ENCODE measurements at regions not wholly inside any gene's neighbourhood (a gene's known extent, or its start where the extent isn't known, plus 50 kb on each side); places are given as distances from the start of the nearest gene placed in this dataset.
"Not testable (repeated sequence)": the region's sequence is repeated elsewhere in the genome, so short reads cannot be mapped to it uniquely, and the experiment has no call there.

GRCh38 chr2:63696496-63696895 is 107.7 kb downstream of the MDH1 start:
- no peak for DNase-seq

GRCh38 chr2:63697160-63697559 is 108.4 kb downstream of the MDH1 start:
- no peak for DNase-seq

GRCh38 chr2:63698786-63699548 is 110.2 kb downstream of the MDH1 start:
- peak in 1 of 4 experiments; percentile 0 for DNase-seq

GRCh38 chr2:63699549-63699839 is 110.7 kb downstream of the MDH1 start:
- no peak for DNase-seq

GRCh38 chr2:63700271-63700670 is 111.5 kb downstream of the MDH1 start:
- no peak for DNase-seq

GRCh38 chr2:63701406-63701805 is 112.6 kb downstream of the MDH1 start:
- no peak for DNase-seq

- not testable (repeated sequence) for DNase-seq
These were observed 117.3 kb downstream of the MDH1 start for GRCh38 chr2:63706084-63706483.

GRCh38 chr2:63710732-63711131 is 122.0 kb downstream of the MDH1 start:
- DNase-seq: no peak

- DNase-seq: no peak
These were observed 124.0 kb downstream of the MDH1 start for GRCh38 chr2:63712748-63713147.

GRCh38 chr2:63716146-63716545 is 125.5 kb upstream of the UGP2 start:
- DNase-seq: no peak

GRCh38 chr2:63719052-63719451 is 122.6 kb upstream of the UGP2 start:
- DNase-seq: no peak

GRCh38 chr2:63721082-63721424 is 120.6 kb upstream of the UGP2 start:
- no peak for DNase-seq

- DNase-seq: not testable (repeated sequence)
These were observed 119.4 kb upstream of the UGP2 start for GRCh38 chr2:63722284-63722683.

- DNase-seq: no peak
These were observed 118.0 kb upstream of the UGP2 start for GRCh38 chr2:63723709-63724108.

- DNase-seq: not testable (repeated sequence)
These were observed 116.5 kb upstream of the UGP2 start for GRCh38 chr2:63725212-63725611.

- DNase-seq: no peak
These were observed 112.3 kb upstream of the UGP2 start for GRCh38 chr2:63729362-63729761.

- no peak for DNase-seq
These were observed 111.9 kb upstream of the UGP2 start for GRCh38 chr2:63729831-63730230.

GRCh38 chr2:63734510-63734909 is 107.2 kb upstream of the UGP2 start:
- no peak for DNase-seq

- no peak for DNase-seq
These were observed 106.4 kb upstream of the UGP2 start for GRCh38 chr2:63735263-63735662.

GRCh38 chr2:63735931-63736330 is 105.8 kb upstream of the UGP2 start:
- DNase-seq: no peak

- no peak for DNase-seq
These were observed 105.3 kb upstream of the UGP2 start for GRCh38 chr2:63736354-63736753.

- no peak for DNase-seq
These were observed 104.5 kb upstream of the UGP2 start for GRCh38 chr2:63737081-63737751.

GRCh38 chr2:63738019-63738418 is 103.7 kb upstream of the UGP2 start:
- DNase-seq: no peak

- not testable (repeated sequence) for DNase-seq
These were observed 102.5 kb upstream of the UGP2 start for GRCh38 chr2:63739180-63739579.

GRCh38 chr2:63740020-63740419 is 101.7 kb upstream of the UGP2 start:
- DNase-seq: no peak

Data from activated CD4-positive, CD25-positive, alpha-beta regulatory T cell (primary cell).